NCI-H1436 treated with DMSO at 0.1 percent for 48 hours (cell line): ENCODE measurements at regions not wholly inside any gene's neighbourhood (a gene's known extent, or its start where the extent isn't known, plus 50 kb on each side); places are given as distances from the start of the nearest gene placed in this dataset.
"Not testable (repeated sequence)": the region's sequence is repeated elsewhere in the genome, so short reads cannot be mapped to it uniquely, and the experiment has no call there.

Experiments
- DNase-seq: peaks from one replicate; lab custom pipeline; 2025; lab: John Stamatoyannopoulos, UW

DNA sequence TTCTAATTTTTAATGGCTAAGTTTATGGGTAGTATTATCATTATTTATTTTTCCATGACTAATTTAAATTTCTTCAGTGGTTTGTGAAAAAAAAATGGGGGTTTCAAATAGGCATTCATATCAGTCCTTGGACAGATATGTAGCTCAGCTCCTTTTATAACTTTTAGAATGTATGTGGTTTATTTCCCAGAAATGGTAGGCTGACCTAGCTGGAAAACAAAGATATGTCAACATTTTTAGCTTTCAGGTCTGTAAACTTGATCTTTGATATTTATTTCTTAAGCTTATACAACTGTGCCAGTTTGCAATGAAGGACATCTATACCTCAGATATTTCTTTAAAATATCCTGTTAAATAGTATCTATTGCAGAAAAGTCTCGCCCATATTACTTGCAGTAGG is 1815.5 kb downstream of the SLITRK5 start:
- no peak for DNase-seq

GRCh38 chr13:89490661-89491060 is 1819.5 kb downstream of the SLITRK5 start:
- no peak for DNase-seq

GRCh38 chr13:89496478-89496877 is 1825.3 kb downstream of the SLITRK5 start:
- no peak for DNase-seq

- DNase-seq, result no peak
These were observed 1826.5 kb downstream of the SLITRK5 start for GRCh38 chr13:89497658-89498057.

- no peak for DNase-seq
These were observed 1831.1 kb downstream of the SLITRK5 start for GRCh38 chr13:89502286-89502685.

DNA sequence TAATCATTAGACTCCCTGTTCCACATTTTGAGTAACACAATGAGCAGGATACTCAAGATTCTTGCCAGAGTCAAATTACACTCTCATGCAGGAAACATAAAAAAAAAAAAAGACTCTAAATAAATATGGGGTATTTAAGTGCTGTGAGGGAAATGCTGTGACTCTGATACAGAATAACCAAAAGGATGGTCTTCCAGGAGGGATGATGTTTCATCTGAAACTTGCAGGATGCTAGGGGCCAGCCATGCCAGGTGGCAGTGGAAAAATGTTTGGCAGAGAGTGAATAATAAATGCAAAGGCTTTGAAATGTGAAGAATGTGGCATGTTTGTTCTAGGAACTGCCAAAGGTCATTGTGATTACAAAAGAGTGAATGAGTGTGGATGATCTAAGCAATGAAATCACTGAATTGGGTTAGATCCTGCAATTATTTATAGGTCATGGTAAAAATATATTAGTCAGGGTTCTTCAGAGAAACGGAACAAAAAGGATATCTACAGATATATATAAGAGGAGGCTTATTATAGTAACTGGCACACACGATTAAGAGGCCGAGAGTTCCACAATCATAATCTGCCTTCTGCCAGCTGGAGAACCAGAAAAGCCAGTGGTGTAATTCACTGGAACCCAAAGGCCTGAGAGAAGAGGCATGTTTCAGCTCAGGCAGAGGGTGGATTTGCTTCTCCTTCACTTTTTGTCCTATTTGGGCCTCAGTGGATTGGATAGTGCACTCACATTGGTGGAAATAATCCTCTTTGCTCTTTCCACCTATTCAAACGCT is 1832.8 kb upstream of the MIR17HG start:
- DNase-seq, result no peak

GRCh38 chr13:89515948-89516347 is 1831.5 kb upstream of the MIR17HG start:
- no peak for DNase-seq

GRCh38 chr13:89518289-89519077 is 1829.0 kb upstream of the MIR17HG start:
- DNase-seq, result no peak

GRCh38 chr13:89520468-89520867 is 1827.0 kb upstream of the MIR17HG start:
- DNase-seq, result no peak

GRCh38 chr13:89521672-89522071 is 1825.8 kb upstream of the MIR17HG start:
- not testable (repeated sequence) for DNase-seq

DNA sequence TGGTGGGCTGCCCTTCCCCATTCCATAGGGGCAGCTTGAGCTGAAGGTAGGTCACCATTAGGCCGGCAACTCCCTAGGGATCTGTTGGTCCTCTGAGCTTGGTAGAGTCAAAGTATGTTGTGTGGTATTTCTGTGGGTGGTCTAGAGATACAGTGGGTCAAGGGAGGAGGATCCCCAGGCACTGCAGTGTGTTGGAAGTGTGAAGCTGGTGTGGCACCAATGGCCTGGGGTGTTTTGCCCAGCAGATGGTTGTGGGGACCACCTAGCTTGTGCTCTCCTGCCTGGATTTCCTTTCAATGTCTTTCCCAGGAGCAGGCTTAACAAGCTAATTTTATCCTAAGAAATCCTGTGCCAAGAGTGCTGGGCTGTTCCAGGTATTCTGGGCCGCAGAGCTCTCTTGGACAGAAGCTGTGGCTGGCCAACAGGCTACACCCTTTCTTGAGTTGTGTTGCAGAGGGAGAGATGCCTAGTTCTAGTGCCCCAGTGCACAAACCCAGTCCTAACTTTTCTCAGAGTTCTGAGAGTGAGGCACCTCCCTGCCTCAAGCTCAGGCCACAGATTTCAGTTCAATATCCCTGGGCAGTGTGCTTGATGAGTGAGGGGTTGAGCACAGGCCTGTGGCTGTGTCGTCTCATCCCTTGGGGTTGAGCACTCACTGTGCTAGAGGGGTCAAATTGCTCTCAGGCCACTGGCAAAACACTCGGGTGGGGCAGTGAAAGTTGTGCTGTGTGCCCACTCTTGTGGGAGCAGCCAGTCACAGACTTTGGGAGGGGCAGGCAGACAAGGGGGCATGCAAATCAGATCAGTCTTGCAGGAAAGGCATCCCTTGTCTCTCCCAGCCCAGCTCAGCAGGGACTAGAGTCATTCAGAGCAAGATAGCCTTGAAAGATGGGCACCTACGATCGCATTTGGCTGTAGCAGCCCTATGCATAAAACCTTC is 1806.1 kb upstream of the MIR17HG start:
- no peak for DNase-seq

GRCh38 chr13:89550938-89551337 is 1796.5 kb upstream of the MIR17HG start:
- DNase-seq, result no peak

- DNase-seq, result no peak
These were observed 1792.7 kb upstream of the MIR17HG start for GRCh38 chr13:89554801-89555200.

GRCh38 chr13:89565476-89566100 is 1781.9 kb upstream of the MIR17HG start:
- DNase-seq, result no peak

- DNase-seq, result no peak
These were observed 1780.5 kb upstream of the MIR17HG start for GRCh38 chr13:89567025-89567424.

GRCh38 chr13:89568276-89568675 is 1779.2 kb upstream of the MIR17HG start:
- DNase-seq, result no peak

DNA sequence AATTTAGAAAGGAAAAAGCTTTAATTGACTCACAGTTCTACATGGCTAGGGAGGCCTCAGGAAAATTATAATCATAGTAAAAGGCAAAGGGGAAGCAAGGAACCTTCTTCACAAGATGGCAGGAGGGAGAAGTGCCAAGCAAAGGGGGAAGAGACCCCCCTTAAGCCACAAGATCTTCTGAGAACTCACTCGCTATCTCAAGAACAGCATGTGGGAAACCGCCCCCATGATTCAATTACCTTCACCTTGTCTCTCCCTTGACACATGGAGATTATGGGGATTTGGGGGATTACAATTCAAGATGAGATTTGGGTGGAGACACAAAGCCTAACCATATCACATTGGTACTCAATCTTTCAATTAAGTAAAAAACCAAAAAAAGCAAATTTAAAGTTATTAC is 1778.7 kb upstream of the MIR17HG start:
- DNase-seq, result no peak

DNA sequence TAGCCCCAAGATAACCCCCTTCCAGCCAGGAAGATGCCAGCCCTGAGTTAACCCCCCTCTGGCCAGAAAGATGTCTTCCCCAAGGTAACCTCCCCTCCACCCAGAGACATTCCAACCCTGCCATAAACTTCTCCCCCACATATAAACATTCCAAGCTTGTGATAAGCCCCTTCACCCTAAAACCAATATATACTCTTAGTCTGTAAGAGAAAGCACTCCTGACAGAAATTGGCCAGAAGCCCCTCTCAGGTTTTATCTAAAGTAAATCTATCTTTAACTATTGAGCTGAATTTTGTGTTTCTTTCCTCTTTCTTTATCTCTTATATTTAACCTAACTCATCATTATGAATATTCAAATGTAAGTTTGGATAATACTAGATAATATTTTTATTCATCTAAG is 1775.8 kb upstream of the MIR17HG start:
- DNase-seq, result no peak

GRCh38 chr13:89574077-89574476 is 1773.4 kb upstream of the MIR17HG start:
- no peak for DNase-seq

GRCh38 chr13:89577301-89577700 is 1770.2 kb upstream of the MIR17HG start:
- no peak for DNase-seq

- no peak for DNase-seq
These were observed 1763.3 kb upstream of the MIR17HG start for GRCh38 chr13:89584058-89584620.
